Fibroblast of peridontal ligament (primary cell): ENCODE measurements at regions not wholly inside any gene's neighbourhood (a gene's known extent, or its start where the extent isn't known, plus 50 kb on each side); places are given as distances from the start of the nearest gene placed in this dataset.

ENCODE experiments used
- DNase-seq: peaks from one replicate; pipeline ENCODE4 v3.0.0-alpha.2; 2010; ENCODE audit errors: extremely low read depth

- DNase-seq = no peak
Measured at GRCh38 chr5:111582451-111582850, 70.1 kb upstream of the STARD4 start.

GRCh38 chr5:111580956-111581355 is 68.6 kb upstream of the STARD4 start:
- DNase-seq = peak; percentile 61

GRCh38 chr5:111574311-111574710 is 62.0 kb upstream of the STARD4 start:
- no peak for DNase-seq

GRCh38 chr5:111572561-111572960 is 60.2 kb upstream of the STARD4 start:
- DNase-seq = no peak

GRCh38 chr5:111563031-111563822 is 50.9 kb upstream of the STARD4 start:
- DNase-seq = peak; percentile 72

- no peak for DNase-seq
Measured at GRCh38 chr5:111562561-111562960, 50.2 kb upstream of the STARD4 start.
